ENCODE measurements at regions not wholly inside any gene's neighbourhood (a gene's known extent, or its start where the extent isn't known, plus 50 kb on each side); places are given as distances from the start of the nearest gene placed in this dataset.

DNA sequence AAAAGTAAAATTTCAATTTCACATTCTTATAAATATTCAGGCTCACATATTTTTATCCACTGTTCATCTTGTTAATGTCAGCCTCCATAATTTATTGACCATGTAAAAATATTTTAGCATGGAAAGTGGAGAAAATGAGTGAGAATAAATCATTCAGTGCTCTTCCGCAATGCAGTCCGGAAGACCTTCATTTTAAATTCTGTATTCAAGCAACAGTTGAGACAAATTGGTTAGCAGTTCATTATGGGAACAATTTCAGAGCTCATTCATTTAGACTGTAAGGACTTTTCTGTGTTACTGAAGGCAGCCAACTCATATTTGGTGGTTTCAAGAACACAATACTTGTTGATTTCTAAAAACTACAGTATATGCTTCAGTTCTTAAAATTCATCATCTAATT is 97.8 kb downstream of the TYW3 start:
- POLR2A ChIA-PET = no interaction called here
- H3K9ac ChIP-seq (ENCODE audit: low read length) = no peak overlapping the region
- no peak overlapping the region for H3K4me3 ChIP-seq (replicated peaks in 1 of 2; ENCODE audit: low read depth in 1 of 2, low read length in 2 of 2)
- RAD21 ChIA-PET (ENCODE audit: low non-redundant PET in 1 of 2, low total read pairs in 2 of 2, uncharacterized antibody in 2 of 2, unreplicated experiment in 2 of 2) = no interaction called here
- no TSS peak for BruUV-seq (replicated peaks)
- TF ChIP-seq POLR2AphosphoS5 (IDR thresholded peaks at IDR 0.05; ENCODE audit: low read depth, low read length) = no peak
- TF ChIP-seq, protein P1, sequence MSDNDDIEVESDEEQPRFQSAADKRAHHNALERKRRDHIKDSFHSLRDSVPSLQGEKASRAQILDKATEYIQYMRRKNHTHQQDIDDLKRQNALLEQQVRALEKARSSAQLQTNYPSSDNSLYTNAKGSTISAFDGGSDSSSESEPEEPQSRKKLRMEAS (IDR thresholded peaks at IDR 0.05) = no peak
- TF ChIP-seq, protein P2, sequence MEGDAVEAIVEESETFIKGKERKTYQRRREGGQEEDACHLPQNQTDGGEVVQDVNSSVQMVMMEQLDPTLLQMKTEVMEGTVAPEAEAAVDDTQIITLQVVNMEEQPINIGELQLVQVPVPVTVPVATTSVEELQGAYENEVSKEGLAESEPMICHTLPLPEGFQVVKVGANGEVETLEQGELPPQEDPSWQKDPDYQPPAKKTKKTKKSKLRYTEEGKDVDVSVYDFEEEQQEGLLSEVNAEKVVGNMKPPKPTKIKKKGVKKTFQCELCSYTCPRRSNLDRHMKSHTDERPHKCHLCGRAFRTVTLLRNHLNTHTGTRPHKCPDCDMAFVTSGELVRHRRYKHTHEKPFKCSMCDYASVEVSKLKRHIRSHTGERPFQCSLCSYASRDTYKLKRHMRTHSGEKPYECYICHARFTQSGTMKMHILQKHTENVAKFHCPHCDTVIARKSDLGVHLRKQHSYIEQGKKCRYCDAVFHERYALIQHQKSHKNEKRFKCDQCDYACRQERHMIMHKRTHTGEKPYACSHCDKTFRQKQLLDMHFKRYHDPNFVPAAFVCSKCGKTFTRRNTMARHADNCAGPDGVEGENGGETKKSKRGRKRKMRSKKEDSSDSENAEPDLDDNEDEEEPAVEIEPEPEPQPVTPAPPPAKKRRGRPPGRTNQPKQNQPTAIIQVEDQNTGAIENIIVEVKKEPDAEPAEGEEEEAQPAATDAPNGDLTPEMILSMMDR (IDR thresholded peaks at IDR 0.05 in 2 of 3, conservative IDR thresholded peaks at IDR 0.05 in 1 of 3; ENCODE audit: borderline replicate concordance in 1 of 3, insufficient read depth in 1 of 3, low read depth in 2 of 3, low read length in 2 of 3) = no peak
- no peak for TF ChIP-seq EGR1 (IDR thresholded peaks at IDR 0.05; ENCODE audit: low read depth)
- no peak for TF ChIP-seq CBX3 (IDR thresholded peaks at IDR 0.05; ENCODE audit: low read depth)
- no peak for TF ChIP-seq TCF7L2 (IDR thresholded peaks at IDR 0.05; ENCODE audit: borderline replicate concordance, extremely low read depth, insufficient read depth, insufficient read length)
- TF ChIP-seq SP1 (IDR thresholded peaks at IDR 0.05; ENCODE audit: low read depth) = no peak
- no peak for TF ChIP-seq EZH2phosphoT487 (IDR thresholded peaks at IDR 0.05; ENCODE audit: borderline replicate concordance)
- TF ChIP-seq, protein P3, sequence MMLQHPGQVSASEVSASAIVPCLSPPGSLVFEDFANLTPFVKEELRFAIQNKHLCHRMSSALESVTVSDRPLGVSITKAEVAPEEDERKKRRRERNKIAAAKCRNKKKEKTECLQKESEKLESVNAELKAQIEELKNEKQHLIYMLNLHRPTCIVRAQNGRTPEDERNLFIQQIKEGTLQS (IDR thresholded peaks at IDR 0.05) = no peak
- TF ChIP-seq, protein P4, sequence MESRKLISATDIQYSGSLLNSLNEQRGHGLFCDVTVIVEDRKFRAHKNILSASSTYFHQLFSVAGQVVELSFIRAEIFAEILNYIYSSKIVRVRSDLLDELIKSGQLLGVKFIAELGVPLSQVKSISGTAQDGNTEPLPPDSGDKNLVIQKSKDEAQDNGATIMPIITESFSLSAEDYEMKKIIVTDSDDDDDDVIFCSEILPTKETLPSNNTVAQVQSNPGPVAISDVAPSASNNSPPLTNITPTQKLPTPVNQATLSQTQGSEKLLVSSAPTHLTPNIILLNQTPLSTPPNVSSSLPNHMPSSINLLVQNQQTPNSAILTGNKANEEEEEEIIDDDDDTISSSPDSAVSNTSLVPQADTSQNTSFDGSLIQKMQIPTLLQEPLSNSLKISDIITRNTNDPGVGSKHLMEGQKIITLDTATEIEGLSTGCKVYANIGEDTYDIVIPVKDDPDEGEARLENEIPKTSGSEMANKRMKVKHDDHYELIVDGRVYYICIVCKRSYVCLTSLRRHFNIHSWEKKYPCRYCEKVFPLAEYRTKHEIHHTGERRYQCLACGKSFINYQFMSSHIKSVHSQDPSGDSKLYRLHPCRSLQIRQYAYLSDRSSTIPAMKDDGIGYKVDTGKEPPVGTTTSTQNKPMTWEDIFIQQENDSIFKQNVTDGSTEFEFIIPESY (IDR thresholded peaks at IDR 0.05; ENCODE audit: extremely low read depth, insufficient replicate concordance, low read length) = no peak
- no peak for TF ChIP-seq JUND (IDR thresholded peaks at IDR 0.05)
- ATAC-seq = no peak
- H3K27ac ChIP-seq (ENCODE audit: low read depth, low read length) = no peak overlapping the region
- no peaks in the 10 kb centered on the region for H3K9me3 ChIP-seq (ENCODE audit: control insufficient read depth in 1 of 2, insufficient read depth in 1 of 2, low read depth in 1 of 2, low read length in 2 of 2)
- CTCF ChIA-PET = no interaction called here
- DNase-seq (ENCODE audit: low read depth, low spot score) = no peak
- H3K36me3 ChIP-seq (ENCODE audit: control insufficient read depth in 1 of 2, insufficient read depth in 2 of 2, low read length in 2 of 2) = no peaks in the 10 kb centered on the region
- H3K79me2 ChIP-seq (ENCODE audit: insufficient read depth, low read length) = no peaks in the 10 kb centered on the region
- H4K20me1 ChIP-seq (ENCODE audit: insufficient read depth) = no peaks in the 10 kb centered on the region
- H3K9me2 ChIP-seq (ENCODE audit: insufficient read depth) = no peaks in the 10 kb centered on the region
- no peak overlapping the region for H2AFZ ChIP-seq (ENCODE audit: low read depth, low read length, poor library complexity, severe bottlenecking)
- intact Hi-C loops (cut with micrococcal nuclease) = no loop called here
- no peak overlapping the region for H3K4me2 ChIP-seq (ENCODE audit: low read length)
- H3K27me3 ChIP-seq (ENCODE audit: insufficient read depth, low read length) = peaks cover 45% of the 10 kb centered on the region
- no peaks in the 10 kb centered on the region for H3K4me1 ChIP-seq (ENCODE audit: control insufficient read depth in 1 of 2, insufficient read depth in 2 of 2, low read length in 2 of 2)

All from HCT116 (cell line).